ENCODE measurements at regions not wholly inside any gene's neighbourhood (a gene's known extent, or its start where the extent isn't known, plus 50 kb on each side); places are given as distances from the start of the nearest gene placed in this dataset.

GRCh38 chrX:122771933-122772332, 412.1 kb upstream of the GRIA3 start:
- H3K36me3 ChIP-seq (ENCODE audit: control insufficient read depth in 4 of 4, insufficient read depth in 3 of 4, low read depth in 1 of 4, low read length in 3 of 4), result no peaks in the 10 kb centered on the region
- WGBS, result 74% methylated on average over 4 of the region's 4 CpGs
- no peaks in the 10 kb centered on the region for H3K4me1 ChIP-seq (ENCODE audit: control insufficient read depth in 4 of 4, insufficient read depth in 4 of 4, low read length in 3 of 4)
- no peaks in the 10 kb centered on the region for H3K9me3 ChIP-seq (ENCODE audit: control insufficient read depth in 4 of 4, low read length in 3 of 4)
- DNase-seq (ENCODE audit: low spot score), result no peak
- H3K4me3 ChIP-seq (ENCODE audit: low read depth in 1 of 3, low read length in 3 of 3), result no peak overlapping the region
- no peaks in the 10 kb centered on the region for H3K27me3 ChIP-seq (ENCODE audit: control insufficient read depth in 4 of 4, insufficient read depth in 4 of 4, low read length in 3 of 4)
- no peak for TF ChIP-seq FOXA2 (IDR thresholded peaks at IDR 0.05)
- no peak for TF ChIP-seq TAF1 (conservative IDR thresholded peaks at IDR 0.05)
- TF ChIP-seq JUND (IDR thresholded peaks at IDR 0.05), result no peak
- no peak for TF ChIP-seq GABPA (IDR thresholded peaks at IDR 0.05 in 1 of 2, conservative IDR thresholded peaks at IDR 0.05 in 1 of 2)
- no peak for TF ChIP-seq HNF4G (IDR thresholded peaks at IDR 0.05)
- TF ChIP-seq, protein P1, sequence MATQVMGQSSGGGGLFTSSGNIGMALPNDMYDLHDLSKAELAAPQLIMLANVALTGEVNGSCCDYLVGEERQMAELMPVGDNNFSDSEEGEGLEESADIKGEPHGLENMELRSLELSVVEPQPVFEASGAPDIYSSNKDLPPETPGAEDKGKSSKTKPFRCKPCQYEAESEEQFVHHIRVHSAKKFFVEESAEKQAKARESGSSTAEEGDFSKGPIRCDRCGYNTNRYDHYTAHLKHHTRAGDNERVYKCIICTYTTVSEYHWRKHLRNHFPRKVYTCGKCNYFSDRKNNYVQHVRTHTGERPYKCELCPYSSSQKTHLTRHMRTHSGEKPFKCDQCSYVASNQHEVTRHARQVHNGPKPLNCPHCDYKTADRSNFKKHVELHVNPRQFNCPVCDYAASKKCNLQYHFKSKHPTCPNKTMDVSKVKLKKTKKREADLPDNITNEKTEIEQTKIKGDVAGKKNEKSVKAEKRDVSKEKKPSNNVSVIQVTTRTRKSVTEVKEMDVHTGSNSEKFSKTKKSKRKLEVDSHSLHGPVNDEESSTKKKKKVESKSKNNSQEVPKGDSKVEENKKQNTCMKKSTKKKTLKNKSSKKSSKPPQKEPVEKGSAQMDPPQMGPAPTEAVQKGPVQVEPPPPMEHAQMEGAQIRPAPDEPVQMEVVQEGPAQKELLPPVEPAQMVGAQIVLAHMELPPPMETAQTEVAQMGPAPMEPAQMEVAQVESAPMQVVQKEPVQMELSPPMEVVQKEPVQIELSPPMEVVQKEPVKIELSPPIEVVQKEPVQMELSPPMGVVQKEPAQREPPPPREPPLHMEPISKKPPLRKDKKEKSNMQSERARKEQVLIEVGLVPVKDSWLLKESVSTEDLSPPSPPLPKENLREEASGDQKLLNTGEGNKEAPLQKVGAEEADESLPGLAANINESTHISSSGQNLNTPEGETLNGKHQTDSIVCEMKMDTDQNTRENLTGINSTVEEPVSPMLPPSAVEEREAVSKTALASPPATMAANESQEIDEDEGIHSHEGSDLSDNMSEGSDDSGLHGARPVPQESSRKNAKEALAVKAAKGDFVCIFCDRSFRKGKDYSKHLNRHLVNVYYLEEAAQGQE (IDR thresholded peaks at IDR 0.05), result no peak
- TF ChIP-seq YY1 (IDR thresholded peaks at IDR 0.05), result no peak
- H3K9ac ChIP-seq (ENCODE audit: low read depth in 1 of 2, low read length in 2 of 2), result no peak overlapping the region
- H3K27ac ChIP-seq (ENCODE audit: low read depth in 1 of 2, low read length in 2 of 2), result no peak overlapping the region

DNA sequence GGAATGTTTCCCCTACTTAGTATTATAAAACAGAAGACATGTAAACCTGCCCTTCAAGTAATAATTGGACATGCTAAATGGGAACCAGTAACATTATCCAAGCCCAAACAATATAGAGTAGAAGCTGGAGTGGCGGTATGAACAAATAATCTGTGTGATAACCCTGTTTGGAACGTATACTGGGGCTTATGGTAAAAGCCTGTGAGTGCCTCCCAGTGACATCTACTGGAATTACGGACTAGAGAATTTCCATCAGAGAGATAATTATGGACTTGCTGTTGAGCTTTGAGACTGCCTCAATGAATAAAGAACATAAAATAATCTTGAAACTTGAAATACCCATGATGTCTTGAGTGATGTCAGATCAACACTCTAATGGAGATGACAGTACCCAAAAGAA, 406.3 kb upstream of the GRIA3 start:
- Histone ChIP-seq H3K27ac (ENCODE audit: low read depth in 1 of 2, low read length in 2 of 2) (no peak overlapping the region), H3K36me3 (ENCODE audit: control insufficient read depth in 4 of 4, insufficient read depth in 3 of 4, low read depth in 1 of 4, low read length in 3 of 4) (no peaks in the 10 kb centered on the region), H3K27me3 (ENCODE audit: control insufficient read depth in 4 of 4, insufficient read depth in 4 of 4, low read length in 3 of 4) (no peaks in the 10 kb centered on the region), H3K4me3 (ENCODE audit: low read depth in 1 of 3, low read length in 3 of 3) (no peak overlapping the region), H3K4me1 (ENCODE audit: control insufficient read depth in 4 of 4, insufficient read depth in 4 of 4, low read length in 3 of 4) (no peaks in the 10 kb centered on the region), H3K9me3 (ENCODE audit: control insufficient read depth in 4 of 4, low read length in 3 of 4) (no peaks in the 10 kb centered on the region), H3K9ac (ENCODE audit: low read depth in 1 of 2, low read length in 2 of 2) (no peak overlapping the region)
- WGBS, result 59% methylated on average over 3 of the region's 3 CpGs
- TF ChIP-seq GABPA (IDR thresholded peaks at IDR 0.05 in 1 of 2, conservative IDR thresholded peaks at IDR 0.05 in 1 of 2) (no peak), RAD21 (IDR thresholded peaks at IDR 0.05) (peak; percentile 46 to 68), RXRA (IDR thresholded peaks at IDR 0.05) (no peak), HNF4G (IDR thresholded peaks at IDR 0.05) (no peak), FOXA2 (IDR thresholded peaks at IDR 0.05) (no peak), YY1 (IDR thresholded peaks at IDR 0.05) (no peak)
- TF ChIP-seq, protein P2, sequence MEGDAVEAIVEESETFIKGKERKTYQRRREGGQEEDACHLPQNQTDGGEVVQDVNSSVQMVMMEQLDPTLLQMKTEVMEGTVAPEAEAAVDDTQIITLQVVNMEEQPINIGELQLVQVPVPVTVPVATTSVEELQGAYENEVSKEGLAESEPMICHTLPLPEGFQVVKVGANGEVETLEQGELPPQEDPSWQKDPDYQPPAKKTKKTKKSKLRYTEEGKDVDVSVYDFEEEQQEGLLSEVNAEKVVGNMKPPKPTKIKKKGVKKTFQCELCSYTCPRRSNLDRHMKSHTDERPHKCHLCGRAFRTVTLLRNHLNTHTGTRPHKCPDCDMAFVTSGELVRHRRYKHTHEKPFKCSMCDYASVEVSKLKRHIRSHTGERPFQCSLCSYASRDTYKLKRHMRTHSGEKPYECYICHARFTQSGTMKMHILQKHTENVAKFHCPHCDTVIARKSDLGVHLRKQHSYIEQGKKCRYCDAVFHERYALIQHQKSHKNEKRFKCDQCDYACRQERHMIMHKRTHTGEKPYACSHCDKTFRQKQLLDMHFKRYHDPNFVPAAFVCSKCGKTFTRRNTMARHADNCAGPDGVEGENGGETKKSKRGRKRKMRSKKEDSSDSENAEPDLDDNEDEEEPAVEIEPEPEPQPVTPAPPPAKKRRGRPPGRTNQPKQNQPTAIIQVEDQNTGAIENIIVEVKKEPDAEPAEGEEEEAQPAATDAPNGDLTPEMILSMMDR (IDR thresholded peaks at IDR 0.05; ENCODE audit: low read depth, low read length, missing input control), result peak; percentile 26
- TF ChIP-seq, protein P3, sequence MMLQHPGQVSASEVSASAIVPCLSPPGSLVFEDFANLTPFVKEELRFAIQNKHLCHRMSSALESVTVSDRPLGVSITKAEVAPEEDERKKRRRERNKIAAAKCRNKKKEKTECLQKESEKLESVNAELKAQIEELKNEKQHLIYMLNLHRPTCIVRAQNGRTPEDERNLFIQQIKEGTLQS (IDR thresholded peaks at IDR 0.05), result no peak
- TF ChIP-seq, protein P4, sequence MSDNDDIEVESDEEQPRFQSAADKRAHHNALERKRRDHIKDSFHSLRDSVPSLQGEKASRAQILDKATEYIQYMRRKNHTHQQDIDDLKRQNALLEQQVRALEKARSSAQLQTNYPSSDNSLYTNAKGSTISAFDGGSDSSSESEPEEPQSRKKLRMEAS (IDR thresholded peaks at IDR 0.05), result no peak
- DNase-seq (ENCODE audit: low spot score), result no peak

DNA sequence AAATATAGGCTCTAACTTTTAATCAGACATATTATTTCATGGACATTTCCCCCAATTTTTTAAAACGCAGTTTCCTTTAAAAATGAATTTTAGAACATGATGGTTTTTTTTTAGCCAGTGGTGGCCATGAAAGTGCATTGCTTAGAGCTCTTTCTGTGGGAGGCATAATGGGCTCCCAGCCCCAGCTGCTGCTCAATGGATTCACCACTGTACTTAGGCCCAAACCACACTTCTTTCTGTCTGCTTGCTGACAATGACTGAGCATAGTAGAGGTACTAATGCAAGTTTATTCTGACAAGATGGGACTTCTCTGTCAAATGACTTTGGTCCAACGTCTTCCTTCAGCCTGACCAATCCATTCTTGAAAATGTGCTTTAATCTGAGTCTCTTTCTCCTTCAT, 400.2 kb upstream of the GRIA3 start:
- Histone ChIP-seq H3K9ac (ENCODE audit: low read depth in 1 of 2, low read length in 2 of 2) (no peak overlapping the region), H3K27ac (ENCODE audit: low read depth in 1 of 2, low read length in 2 of 2) (no peak overlapping the region), H3K4me1 (ENCODE audit: control insufficient read depth in 4 of 4, insufficient read depth in 4 of 4, low read length in 3 of 4) (no peaks in the 10 kb centered on the region), H3K9me3 (ENCODE audit: control insufficient read depth in 4 of 4, low read length in 3 of 4) (no peaks in the 10 kb centered on the region), H3K36me3 (ENCODE audit: control insufficient read depth in 4 of 4, insufficient read depth in 3 of 4, low read depth in 1 of 4, low read length in 3 of 4) (no peaks in the 10 kb centered on the region), H3K4me3 (ENCODE audit: low read depth in 1 of 3, low read length in 3 of 3) (no peak overlapping the region), H3K27me3 (ENCODE audit: control insufficient read depth in 4 of 4, insufficient read depth in 4 of 4, low read length in 3 of 4) (no peaks in the 10 kb centered on the region)
- WGBS, result 62% methylated on average over 2 of the region's 2 CpGs
- DNase-seq (ENCODE audit: low spot score), result no peak
- TF ChIP-seq GABPA (IDR thresholded peaks at IDR 0.05 in 1 of 2, conservative IDR thresholded peaks at IDR 0.05 in 1 of 2) (no peak), ZBTB33 (IDR thresholded peaks at IDR 0.05) (no peak), HNF4G (IDR thresholded peaks at IDR 0.05) (no peak), RAD21 (IDR thresholded peaks at IDR 0.05) (no peak), JUND (IDR thresholded peaks at IDR 0.05) (no peak), RXRA (IDR thresholded peaks at IDR 0.05) (no peak)
- TF ChIP-seq, protein P3 (IDR thresholded peaks at IDR 0.05), result no peak
- TF ChIP-seq, protein P1 (IDR thresholded peaks at IDR 0.05), result no peak
- TF ChIP-seq, protein P4 (IDR thresholded peaks at IDR 0.05), result no peak
